ENCODE measurements at regions not wholly inside any gene's neighbourhood (a gene's known extent, or its start where the extent isn't known, plus 50 kb on each side); places are given as distances from the start of the nearest gene placed in this dataset.
"Not testable (repeated sequence)": the region's sequence is repeated elsewhere in the genome, so short reads cannot be mapped to it uniquely, and the experiment has no call there.

DNA sequence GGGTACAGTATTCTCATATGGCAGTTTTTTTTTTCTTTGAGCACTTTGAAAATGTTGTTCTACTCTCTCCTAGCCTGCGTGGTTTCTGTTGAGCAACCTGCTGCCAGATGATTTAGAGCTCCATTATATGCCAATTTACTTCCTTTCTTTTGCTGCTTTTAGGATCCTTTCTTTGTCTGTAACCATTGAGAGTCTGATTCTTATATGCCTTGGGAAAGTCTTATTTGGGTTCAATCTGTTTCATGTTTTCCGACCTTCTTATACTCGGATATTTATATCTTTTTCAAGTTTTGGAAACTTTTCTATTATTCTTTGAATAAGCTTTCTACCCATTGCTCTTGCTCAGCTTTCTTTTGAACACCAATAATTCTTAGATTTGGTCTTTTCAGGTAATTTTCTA lies 138.1 kb upstream of the RAG2 start:
- no peak for DNase-seq

DNA sequence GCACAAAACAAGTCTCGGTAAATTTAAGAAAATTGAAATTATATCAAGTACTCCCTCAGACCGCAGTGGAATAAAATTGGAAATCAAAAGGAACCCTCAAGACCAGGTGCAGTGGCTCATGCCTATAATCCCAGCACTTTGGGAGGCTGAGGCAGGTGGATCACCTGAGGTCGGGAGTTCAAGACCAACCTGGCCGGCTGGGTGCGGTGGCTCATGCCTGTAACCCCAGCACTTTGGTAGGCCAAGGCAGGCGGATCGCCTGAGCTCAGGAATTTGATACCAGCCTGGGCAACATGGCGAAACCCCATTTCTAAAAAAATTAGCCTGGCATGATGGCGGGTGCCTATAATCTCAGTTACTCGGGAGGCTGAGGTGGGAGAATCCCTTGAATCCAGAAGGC lies 135.7 kb upstream of the RAG2 start:
- DNase-seq = not testable (repeated sequence)

DNA sequence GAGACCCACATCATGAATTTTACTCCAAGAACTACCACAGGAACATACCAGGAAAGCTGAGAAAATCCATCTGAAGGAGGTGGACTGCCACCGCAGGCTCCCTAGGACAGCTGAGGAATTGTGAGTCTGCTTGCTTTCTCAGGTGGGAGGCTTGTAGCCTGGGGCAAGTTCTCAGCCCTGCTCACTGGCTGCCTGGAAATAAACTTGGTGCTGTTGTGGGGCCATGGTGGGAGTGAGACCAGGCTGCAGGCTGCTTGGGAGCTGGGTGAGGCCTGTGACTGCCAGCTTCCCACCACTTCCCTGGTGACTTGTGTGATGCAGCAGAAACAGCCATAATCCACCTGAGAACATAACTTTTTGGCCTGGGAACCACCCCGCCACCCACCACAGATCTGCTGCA lies 132.7 kb upstream of the RAG2 start:
- DNase-seq = no peak

DNA sequence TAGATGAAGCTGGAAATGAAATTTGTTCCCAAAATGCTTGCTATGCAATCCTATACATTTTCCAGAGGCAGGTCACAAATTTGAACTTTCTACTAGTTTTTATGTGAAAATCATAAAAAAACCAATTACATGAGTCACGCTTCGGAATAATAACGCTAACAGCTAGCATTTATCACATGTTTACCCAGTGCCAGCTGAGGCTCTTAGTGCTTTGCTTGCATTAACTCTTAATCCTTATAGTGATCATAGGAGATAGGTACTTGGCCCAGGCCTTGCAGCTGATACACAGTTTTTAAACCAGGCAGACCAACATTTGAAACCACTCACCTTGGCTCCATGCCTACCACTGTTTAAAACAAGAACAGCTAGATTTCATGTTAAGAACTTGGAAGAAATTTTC lies 131.8 kb upstream of the RAG2 start:
- no peak for DNase-seq

DNA sequence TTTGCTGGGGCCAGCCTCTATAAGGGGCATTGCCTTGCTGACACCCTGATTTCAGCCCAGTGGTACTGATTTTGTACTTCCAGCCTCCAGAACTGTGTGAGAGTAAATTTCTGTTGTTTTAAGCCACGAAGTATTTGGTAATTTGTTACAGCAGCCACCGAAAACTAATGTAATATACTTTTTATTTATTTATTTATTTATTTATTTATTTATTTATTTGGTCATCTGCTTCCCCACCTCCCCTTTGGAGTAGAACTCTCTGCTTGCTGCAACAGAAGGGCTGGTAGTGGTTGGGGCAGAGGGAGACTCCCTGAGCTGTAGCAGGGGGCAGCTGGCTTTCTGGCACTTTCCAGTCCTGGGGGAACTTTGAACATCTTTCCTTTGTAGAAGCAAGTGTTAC lies 128.4 kb upstream of the RAG2 start:
- DNase-seq = no peak

DNA sequence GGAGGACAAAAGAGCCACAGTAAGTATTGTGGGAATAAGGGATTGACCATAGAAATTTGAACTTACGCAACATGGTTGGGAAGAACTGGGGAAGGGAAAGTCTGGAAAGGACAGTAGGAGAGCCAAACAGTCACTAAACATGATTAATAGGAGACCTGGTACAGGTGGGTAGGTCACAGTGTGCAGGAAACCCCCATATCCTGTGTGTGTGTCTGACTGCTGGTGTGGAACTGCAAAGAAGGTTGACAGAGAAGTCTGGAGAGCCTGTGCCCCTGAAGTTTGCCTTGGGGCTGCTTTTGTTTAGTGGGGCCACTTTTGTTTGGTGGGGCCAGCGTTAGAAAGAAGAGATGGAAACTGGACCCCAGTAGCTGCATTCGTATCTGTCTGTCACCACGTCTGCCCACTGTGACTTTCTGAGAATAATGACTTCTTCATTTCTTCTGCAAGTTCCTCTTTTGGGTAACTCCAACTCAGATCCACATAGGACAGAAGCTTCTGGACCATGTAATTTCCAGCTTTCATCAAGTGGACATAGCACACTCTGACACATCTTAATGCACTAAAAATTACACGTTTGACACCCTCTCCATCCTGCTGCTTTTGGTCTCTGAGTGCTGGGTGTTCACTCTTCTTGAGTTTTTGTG lies 126.8 kb upstream of the RAG2 start:
- no peak for DNase-seq

DNA sequence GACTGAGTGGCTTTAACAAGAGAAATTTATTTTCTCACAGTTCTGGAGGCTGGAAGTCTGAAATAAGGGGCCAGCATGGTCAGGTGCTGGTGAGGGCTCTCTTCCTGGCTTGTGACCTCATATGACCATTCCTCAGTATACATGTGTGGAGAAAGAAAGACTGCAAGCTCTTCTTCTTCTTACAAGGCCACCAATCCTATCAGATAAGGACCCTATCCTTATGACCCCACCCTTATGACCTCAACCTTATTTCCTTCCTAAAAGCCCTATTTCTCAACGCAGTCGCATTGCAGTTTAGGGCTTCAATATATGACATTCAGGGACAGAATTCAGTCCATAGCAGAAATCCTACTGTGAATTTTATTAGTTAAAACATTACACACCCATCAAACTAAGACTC lies 124.4 kb upstream of the RAG2 start:
- no peak for DNase-seq

DNA sequence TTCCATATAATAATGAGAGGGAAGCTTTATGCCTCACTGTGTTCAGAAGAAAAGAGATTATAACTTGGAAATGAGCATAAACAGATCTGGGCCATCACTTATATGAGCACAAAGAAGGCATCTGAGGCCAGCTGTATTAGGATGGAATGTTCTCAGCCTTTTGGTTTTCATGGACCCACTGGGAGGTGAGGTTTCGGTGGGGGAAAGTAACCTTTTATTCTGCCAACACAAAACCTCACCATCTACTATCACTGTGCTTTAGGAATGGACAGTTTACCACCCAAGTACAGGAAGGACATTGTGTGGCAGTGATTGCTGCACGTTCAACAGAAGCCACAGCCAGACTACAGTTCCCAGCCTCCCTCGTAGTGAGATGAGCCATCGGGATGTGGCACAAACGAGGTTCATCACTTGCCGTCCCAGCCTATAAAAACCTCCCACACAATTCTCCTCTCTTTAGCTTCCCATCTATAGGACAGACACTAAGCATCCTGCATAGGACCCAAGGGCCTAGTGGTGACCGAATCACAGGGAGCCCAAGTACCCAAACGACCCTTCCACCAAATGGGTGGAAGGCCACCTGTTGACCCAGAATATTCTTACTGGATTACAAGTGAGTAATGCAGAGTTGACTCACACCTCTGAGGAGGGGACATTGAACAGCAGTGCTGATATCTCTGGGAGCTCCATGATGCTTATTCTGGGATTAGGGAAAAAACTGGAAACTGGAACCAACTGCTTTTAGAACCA lies 121.5 kb upstream of the RAG2 start:
- no peak for DNase-seq

DNA sequence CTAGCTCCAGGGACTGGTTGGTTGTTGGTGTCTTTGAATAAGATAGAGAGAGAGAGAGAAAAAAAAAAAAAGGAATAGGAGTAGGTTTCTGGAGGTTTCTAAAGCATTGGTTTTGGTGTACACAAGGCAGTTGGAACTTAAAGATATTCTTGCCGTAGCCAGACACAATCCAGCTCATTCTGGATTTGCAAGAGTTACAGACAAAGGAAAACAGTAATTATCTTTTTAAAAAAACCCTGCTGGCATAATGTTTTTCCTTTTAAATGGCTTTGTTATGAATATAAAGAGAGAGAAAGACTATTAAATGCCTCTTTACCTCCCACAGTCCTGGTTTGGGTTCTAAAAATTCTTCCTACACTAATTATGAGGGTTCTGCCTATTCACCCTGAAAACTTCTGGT lies 120.4 kb upstream of the RAG2 start:
- DNase-seq = no peak

DNA sequence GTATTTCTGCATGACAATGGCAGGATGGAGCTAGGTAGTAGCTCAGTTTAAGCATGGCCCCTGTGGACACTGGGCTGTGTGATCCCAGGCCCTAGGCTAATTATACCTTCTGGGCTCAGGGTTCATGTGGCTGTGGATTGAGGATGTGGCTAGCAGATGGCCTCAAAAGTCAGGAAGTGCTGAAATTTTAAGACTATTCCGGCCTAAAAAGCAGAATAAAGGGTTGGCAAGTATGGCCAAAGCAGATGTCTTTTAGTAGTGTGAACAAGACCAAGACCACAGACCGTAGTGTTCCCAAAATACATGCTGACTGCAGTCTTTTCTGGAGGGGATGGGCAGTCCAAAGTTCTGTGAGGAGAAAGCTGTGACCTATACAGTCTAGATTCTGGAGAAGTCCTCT lies 115.7 kb upstream of the RAG2 start:
- no peak for DNase-seq

DNA sequence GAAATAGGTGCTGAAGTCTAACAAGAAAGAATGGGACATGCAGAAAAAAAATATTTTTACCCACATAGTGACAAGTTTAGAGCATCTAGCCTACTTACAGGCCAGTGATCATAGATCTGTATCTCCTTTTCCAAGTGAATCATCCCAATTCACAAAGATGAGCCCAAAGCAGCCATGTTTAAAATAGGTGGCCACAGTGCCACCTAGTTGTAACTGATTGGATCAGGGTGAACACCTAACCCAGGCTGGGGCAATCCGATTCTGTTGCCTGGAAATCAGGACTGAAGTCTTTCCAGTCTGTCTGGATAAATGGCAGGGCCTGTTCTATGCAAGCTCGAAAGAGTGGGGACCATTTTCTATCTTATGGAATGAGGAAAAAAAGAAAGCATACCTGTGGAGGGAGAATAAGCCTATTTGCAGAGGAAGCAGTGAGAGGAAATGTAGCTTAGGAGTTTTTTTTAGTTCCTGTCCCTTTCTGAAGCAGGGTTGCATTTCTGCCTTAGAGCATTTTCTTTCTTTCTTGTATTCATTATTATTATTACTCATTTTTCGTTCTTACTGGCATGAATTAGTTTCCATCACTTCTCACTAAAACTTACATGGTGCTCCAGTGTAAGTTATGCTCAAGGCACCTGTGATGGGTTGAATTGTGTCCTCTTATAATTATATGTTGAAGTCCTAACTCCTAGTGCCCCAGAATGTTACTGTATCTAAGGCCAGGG lies 113.2 kb upstream of the RAG2 start:
- DNase-seq = no peak
